ENCODE measurements at regions not wholly inside any gene's neighbourhood (a gene's known extent, or its start where the extent isn't known, plus 50 kb on each side); places are given as distances from the start of the nearest gene placed in this dataset.

DNA sequence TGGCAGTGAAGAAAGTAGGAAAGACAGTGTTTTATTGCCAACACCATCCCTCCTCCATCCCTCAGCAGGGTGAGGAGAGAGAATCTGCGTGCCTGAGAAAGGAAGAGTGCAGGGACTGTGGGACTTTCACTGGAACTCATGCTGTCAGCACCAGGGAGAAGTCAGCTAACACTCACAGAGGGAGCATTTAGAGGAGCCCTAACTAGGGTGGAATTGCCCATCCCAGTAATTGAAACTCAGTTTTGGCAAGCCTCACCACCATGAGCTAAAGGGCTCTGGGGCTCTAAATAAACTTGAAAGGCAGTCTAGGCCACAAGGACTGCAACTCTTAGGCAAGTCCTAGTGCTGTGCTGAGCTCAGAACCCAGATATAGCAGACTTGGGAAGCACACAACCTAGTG lies 622.3 kb downstream of the SEMA5A start:
- DNase-seq (no peak), ATAC-seq (replicated peaks in 1 of 4) (no peak)
- no peak overlapping the region for H3K27ac Mint-ChIP-seq
- WGBS (ENCODE audit: insufficient coverage) = no CpG with 5 or more reads among the region's 1 CpG
- CTCF ChIA-PET = no interaction called here
- no peak overlapping the region for H3K4me3 Mint-ChIP-seq
- Histone ChIP-seq H3K27me3 (replicated peaks in 1 of 2; ENCODE audit: control insufficient read depth in 2 of 2, extremely low read depth in 1 of 2, insufficient read depth in 2 of 2, low read length in 1 of 2) (no peaks in the 10 kb centered on the region), H3K27ac (ENCODE audit: low read length) (no peak overlapping the region), H3K36me3 (ENCODE audit: control insufficient read depth in 2 of 2, extremely low read depth in 1 of 2, insufficient read depth in 1 of 2, low read length in 1 of 2) (no peaks in the 10 kb centered on the region), H3K9me3 (no peaks in the 10 kb centered on the region), H3K4me1 (ENCODE audit: control insufficient read depth in 1 of 2, extremely low read depth in 1 of 2, insufficient read depth in 2 of 2, low read length in 2 of 2) (no peaks in the 10 kb centered on the region), H3K4me3 (ENCODE audit: control insufficient read depth in 1 of 2, extremely low read depth in 1 of 2, low read length in 1 of 2) (no peak overlapping the region)
- H3K9me3 Mint-ChIP-seq = peaks cover 17 to 27% (median 21%) of the 10 kb centered on the region in 3 donors
- no peaks in the 10 kb centered on the region for H3K4me1 Mint-ChIP-seq
- POLR2A ChIA-PET = no interaction called here
- no peaks in the 10 kb centered on the region for H3K36me3 Mint-ChIP-seq
- no peaks in the 10 kb centered on the region for H3K27me3 Mint-ChIP-seq

DNA sequence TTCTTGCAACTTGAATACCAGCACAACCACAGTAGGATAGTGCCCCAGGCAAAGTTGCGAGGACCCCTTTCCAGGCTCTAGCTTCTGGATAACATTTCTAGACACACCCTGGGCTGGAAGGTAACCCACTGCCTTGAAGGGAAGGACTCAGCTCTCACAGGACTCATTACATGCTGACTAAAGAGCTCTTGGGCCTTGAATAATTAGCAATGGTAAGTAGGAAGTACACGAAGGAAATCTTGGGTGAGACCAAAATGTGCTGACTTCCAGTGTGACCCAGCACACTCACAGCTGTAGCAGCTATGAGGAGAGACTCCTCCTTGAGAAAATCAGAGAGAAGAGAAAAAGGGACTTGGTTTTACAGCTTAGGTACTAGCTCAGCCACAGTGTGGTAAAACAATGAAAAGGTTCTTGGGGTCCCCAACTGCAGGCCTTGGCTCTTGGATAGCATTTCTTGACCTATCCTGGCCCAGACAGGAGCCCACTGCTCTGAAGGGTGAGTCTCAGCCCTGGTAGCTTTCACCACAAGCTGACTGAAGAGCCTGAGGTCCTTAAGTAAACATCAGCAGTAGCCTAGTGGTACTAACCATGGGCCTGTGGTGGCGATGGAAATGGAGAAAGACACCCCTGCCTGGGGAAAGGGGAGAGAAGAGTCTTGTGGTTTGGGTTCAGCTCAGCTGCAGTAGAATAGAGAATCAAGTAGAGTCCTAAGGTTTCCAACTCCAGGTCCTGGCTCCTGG lies 621.7 kb downstream of the SEMA5A start:
- H3K4me1 ChIP-seq (ENCODE audit: control insufficient read depth in 1 of 2, extremely low read depth in 1 of 2, insufficient read depth in 2 of 2, low read length in 2 of 2) = no peaks in the 10 kb centered on the region
- WGBS (ENCODE audit: insufficient coverage) = 100% methylated on average over 1 of the region's 3 CpGs
- ChIA-PET CTCF (no interaction called here), POLR2A (no interaction called here)
- no peaks in the 10 kb centered on the region for H3K9me3 ChIP-seq
- H3K9me3 Mint-ChIP-seq = peaks cover 16 to 33% (median 25%) of the 10 kb centered on the region in 3 donors
- no peak overlapping the region for H3K27ac ChIP-seq (ENCODE audit: low read length)
- H3K4me3 ChIP-seq (ENCODE audit: control insufficient read depth in 1 of 2, extremely low read depth in 1 of 2, low read length in 1 of 2) = no peak overlapping the region
- no peaks in the 10 kb centered on the region for H3K36me3 ChIP-seq (ENCODE audit: control insufficient read depth in 2 of 2, extremely low read depth in 1 of 2, insufficient read depth in 1 of 2, low read length in 1 of 2)
- H3K36me3 Mint-ChIP-seq = no peaks in the 10 kb centered on the region
- no peaks in the 10 kb centered on the region for H3K27me3 ChIP-seq (replicated peaks in 1 of 2; ENCODE audit: control insufficient read depth in 2 of 2, extremely low read depth in 1 of 2, insufficient read depth in 2 of 2, low read length in 1 of 2)
- no peak overlapping the region for H3K27ac Mint-ChIP-seq
- no peak overlapping the region for H3K4me3 Mint-ChIP-seq
- H3K4me1 Mint-ChIP-seq = no peaks in the 10 kb centered on the region
- ATAC-seq (replicated peaks in 1 of 4) = no peak
- no peaks in the 10 kb centered on the region for H3K27me3 Mint-ChIP-seq
- DNase-seq = no peak

DNA sequence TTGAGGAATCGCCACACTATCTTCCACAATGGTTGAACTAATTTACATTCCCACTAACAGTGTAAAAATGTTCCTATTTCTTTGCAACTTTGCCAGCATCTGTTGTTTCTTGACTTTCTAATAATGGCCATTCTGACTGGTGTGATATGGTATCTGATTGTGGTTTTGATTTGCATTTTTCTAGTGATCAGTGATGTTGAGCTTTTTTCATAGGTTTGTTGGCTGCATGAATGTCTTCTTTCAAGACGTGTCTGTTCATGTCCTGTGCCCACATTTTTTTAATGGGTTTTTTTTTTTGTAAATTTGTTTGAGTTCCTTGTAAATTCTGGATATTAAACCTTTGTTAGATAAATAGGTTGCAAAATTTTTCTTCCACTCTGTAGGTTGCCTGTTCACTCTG lies 615.9 kb downstream of the SEMA5A start:
- H3K36me3 Mint-ChIP-seq = no peaks in the 10 kb centered on the region
- ATAC-seq (replicated peaks in 1 of 4) = no peak
- Histone ChIP-seq H3K27ac (ENCODE audit: low read length) (no peak overlapping the region), H3K4me3 (ENCODE audit: control insufficient read depth in 1 of 2, extremely low read depth in 1 of 2, low read length in 1 of 2) (no peak overlapping the region), H3K4me1 (ENCODE audit: control insufficient read depth in 1 of 2, extremely low read depth in 1 of 2, insufficient read depth in 2 of 2, low read length in 2 of 2) (no peaks in the 10 kb centered on the region), H3K27me3 (replicated peaks in 1 of 2; ENCODE audit: control insufficient read depth in 2 of 2, extremely low read depth in 1 of 2, insufficient read depth in 2 of 2, low read length in 1 of 2) (no peaks in the 10 kb centered on the region), H3K36me3 (ENCODE audit: control insufficient read depth in 2 of 2, extremely low read depth in 1 of 2, insufficient read depth in 1 of 2, low read length in 1 of 2) (no peaks in the 10 kb centered on the region), H3K9me3 (no peaks in the 10 kb centered on the region)
- ChIA-PET CTCF (no interaction called here), POLR2A (interaction anchor here in 1 of 2 donors (0.7 kb wide), 1 partner anchor 79 kb away, joined by 4 read pairs; no protein-coding TSS in a partner anchor)
- peaks cover 8 to 38% (median 14%) of the 10 kb centered on the region in 3 donors for H3K9me3 Mint-ChIP-seq
- DNase-seq = no peak
- no peak overlapping the region for H3K4me3 Mint-ChIP-seq
- no peaks in the 10 kb centered on the region for H3K4me1 Mint-ChIP-seq
- no peaks in the 10 kb centered on the region for H3K27me3 Mint-ChIP-seq
- WGBS (ENCODE audit: insufficient coverage) = no CpG with 5 or more reads among the region's 2 CpGs
- H3K27ac Mint-ChIP-seq = no peak overlapping the region

DNA sequence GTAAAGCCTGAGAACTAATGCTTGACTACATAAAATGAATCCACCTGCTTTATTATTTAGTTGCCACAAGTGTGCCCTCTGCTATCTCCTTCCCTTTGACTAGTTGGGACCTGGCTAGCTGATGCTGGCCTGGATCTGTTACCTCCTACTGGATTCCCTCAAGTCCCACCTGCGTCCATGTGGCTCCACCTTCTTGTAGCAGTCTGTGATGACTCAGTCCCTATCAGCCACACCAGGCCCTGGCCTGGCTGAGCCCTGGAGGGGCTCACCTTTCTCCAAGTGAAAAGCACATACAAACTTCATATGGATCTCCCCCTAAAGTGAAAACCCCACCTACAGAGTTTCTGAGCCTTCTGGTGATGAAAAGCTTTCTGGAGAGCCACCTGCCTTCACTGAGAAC lies 611.4 kb downstream of the SEMA5A start:
- ATAC-seq (replicated peaks in 1 of 4) = no peak
- Histone ChIP-seq H3K27ac (ENCODE audit: low read length) (no peak overlapping the region), H3K4me3 (ENCODE audit: control insufficient read depth in 1 of 2, extremely low read depth in 1 of 2, low read length in 1 of 2) (no peak overlapping the region), H3K27me3 (replicated peaks in 1 of 2; ENCODE audit: control insufficient read depth in 2 of 2, extremely low read depth in 1 of 2, insufficient read depth in 2 of 2, low read length in 1 of 2) (no peaks in the 10 kb centered on the region), H3K36me3 (ENCODE audit: control insufficient read depth in 2 of 2, extremely low read depth in 1 of 2, insufficient read depth in 1 of 2, low read length in 1 of 2) (no peaks in the 10 kb centered on the region), H3K9me3 (no peaks in the 10 kb centered on the region), H3K4me1 (ENCODE audit: control insufficient read depth in 1 of 2, extremely low read depth in 1 of 2, insufficient read depth in 2 of 2, low read length in 2 of 2) (no peaks in the 10 kb centered on the region)
- H3K27me3 Mint-ChIP-seq = no peaks in the 10 kb centered on the region
- WGBS (ENCODE audit: insufficient coverage) = 56% methylated on average over 1 of the region's 1 CpG
- H3K27ac Mint-ChIP-seq = no peak overlapping the region
- no peak overlapping the region for H3K4me3 Mint-ChIP-seq
- no peaks in the 10 kb centered on the region for H3K36me3 Mint-ChIP-seq
- CTCF ChIA-PET = no interaction called here
- POLR2A ChIA-PET = no interaction called here
- no peak for DNase-seq
- peaks cover 8 to 42% (median 20%) of the 10 kb centered on the region in 3 donors for H3K9me3 Mint-ChIP-seq
- H3K4me1 Mint-ChIP-seq = no peaks in the 10 kb centered on the region

DNA sequence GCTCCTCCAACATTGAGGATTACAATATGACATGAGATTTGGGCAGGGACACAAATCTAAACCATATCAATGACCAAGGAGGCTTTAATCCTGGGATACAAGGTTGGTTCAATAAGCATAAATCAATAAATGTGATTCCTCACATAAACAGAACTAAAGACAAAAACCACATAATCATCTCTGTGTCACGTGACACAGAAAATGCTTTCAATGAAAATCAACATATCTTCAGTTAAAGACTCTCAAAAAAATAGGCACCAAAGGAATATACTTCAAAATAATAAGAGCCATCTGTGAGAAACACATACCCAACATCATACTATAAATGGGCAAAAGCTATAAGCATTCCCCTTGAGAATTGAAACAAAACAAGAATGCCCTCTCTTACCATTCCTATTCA lies 604.9 kb downstream of the SEMA5A start:
- Histone ChIP-seq H3K4me3 (ENCODE audit: control insufficient read depth in 1 of 2, extremely low read depth in 1 of 2, low read length in 1 of 2) (no peak overlapping the region), H3K9me3 (no peaks in the 10 kb centered on the region), H3K27ac (ENCODE audit: low read length) (no peak overlapping the region), H3K27me3 (replicated peaks in 1 of 2; ENCODE audit: control insufficient read depth in 2 of 2, extremely low read depth in 1 of 2, insufficient read depth in 2 of 2, low read length in 1 of 2) (no peaks in the 10 kb centered on the region), H3K36me3 (ENCODE audit: control insufficient read depth in 2 of 2, extremely low read depth in 1 of 2, insufficient read depth in 1 of 2, low read length in 1 of 2) (no peaks in the 10 kb centered on the region), H3K4me1 (ENCODE audit: control insufficient read depth in 1 of 2, extremely low read depth in 1 of 2, insufficient read depth in 2 of 2, low read length in 2 of 2) (no peaks in the 10 kb centered on the region)
- Mint-ChIP-seq H3K27me3 (no peaks in the 10 kb centered on the region), H3K9me3 (peaks cover 8 to 35% (median 18%) of the 10 kb centered on the region in 3 donors), H3K4me1 (no peaks in the 10 kb centered on the region), H3K27ac (no peak overlapping the region), H3K36me3 (no peaks in the 10 kb centered on the region), H3K4me3 (no peak overlapping the region)
- CTCF ChIA-PET = no interaction called here
- ATAC-seq (replicated peaks in 1 of 4) (no peak), DNase-seq (no peak)
- POLR2A ChIA-PET = no interaction called here
- WGBS (ENCODE audit: insufficient coverage) = 50% methylated on average over 1 of the region's 1 CpG

DNA sequence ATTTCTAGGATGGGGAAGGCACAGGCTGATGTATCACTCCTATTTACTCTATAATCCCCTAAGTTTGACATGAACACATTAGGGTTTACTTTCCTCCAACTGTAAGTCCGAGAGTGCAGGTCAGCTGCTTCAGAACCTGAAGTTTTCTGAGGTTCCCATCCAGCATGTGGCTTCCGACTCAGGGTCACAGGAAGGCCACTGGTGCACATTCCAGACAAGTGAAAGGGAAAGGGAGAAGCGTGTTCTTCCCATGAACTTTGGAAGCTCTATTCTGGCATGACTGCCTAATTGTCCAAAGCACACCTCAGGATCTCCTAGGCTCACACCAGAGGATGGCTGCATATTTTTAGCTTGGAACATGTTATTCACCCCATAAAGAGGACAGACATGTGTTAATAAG lies 602.6 kb downstream of the SEMA5A start:
- Histone ChIP-seq H3K4me1 (ENCODE audit: control insufficient read depth in 1 of 2, extremely low read depth in 1 of 2, insufficient read depth in 2 of 2, low read length in 2 of 2) (no peaks in the 10 kb centered on the region), H3K27ac (ENCODE audit: low read length) (no peak overlapping the region), H3K4me3 (ENCODE audit: control insufficient read depth in 1 of 2, extremely low read depth in 1 of 2, low read length in 1 of 2) (no peak overlapping the region), H3K9me3 (no peaks in the 10 kb centered on the region), H3K36me3 (ENCODE audit: control insufficient read depth in 2 of 2, extremely low read depth in 1 of 2, insufficient read depth in 1 of 2, low read length in 1 of 2) (no peaks in the 10 kb centered on the region), H3K27me3 (replicated peaks in 1 of 2; ENCODE audit: control insufficient read depth in 2 of 2, extremely low read depth in 1 of 2, insufficient read depth in 2 of 2, low read length in 1 of 2) (no peaks in the 10 kb centered on the region)
- Mint-ChIP-seq H3K36me3 (no peaks in the 10 kb centered on the region), H3K4me1 (no peaks in the 10 kb centered on the region), H3K4me3 (no peak overlapping the region), H3K27ac (no peak overlapping the region), H3K9me3 (peaks cover 6 to 33% (median 16%) of the 10 kb centered on the region in 3 donors), H3K27me3 (no peaks in the 10 kb centered on the region)
- ATAC-seq (replicated peaks in 1 of 4) (no peak), DNase-seq (no peak)
- ChIA-PET POLR2A (no interaction called here), CTCF (no interaction called here)
- 88% methylated on average over 2 of the region's 3 CpGs for WGBS (ENCODE audit: insufficient coverage)

DNA sequence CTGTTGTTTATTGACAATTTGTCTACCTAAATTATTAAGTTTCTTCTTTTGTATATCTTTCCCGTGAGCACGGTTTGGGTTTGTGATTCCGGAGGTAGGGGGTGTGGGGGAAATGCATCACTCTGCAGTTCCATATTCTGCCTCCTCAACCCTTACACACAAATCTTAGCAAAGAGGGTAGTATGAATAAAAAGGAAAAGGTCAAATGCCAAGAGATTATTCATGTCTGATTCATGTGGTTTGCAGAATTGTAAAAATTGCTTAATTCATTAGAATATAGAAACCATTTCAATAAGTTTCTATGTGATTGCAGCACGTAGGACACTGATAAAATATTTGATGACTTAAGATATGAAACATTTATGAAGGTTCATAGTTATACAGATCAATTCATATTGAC lies 601.9 kb downstream of the SEMA5A start:
- H3K9me3 Mint-ChIP-seq = peaks cover 6 to 28% (median 16%) of the 10 kb centered on the region in 3 donors
- H3K9me3 ChIP-seq = no peaks in the 10 kb centered on the region
- ATAC-seq (replicated peaks in 1 of 4) = no peak
- WGBS (ENCODE audit: insufficient coverage) = no CpG with 5 or more reads among the region's 4 CpGs
- no peaks in the 10 kb centered on the region for H3K4me1 Mint-ChIP-seq
- H3K27ac Mint-ChIP-seq = no peak overlapping the region
- CTCF ChIA-PET = no interaction called here
- no peaks in the 10 kb centered on the region for H3K36me3 Mint-ChIP-seq
- no peaks in the 10 kb centered on the region for H3K27me3 ChIP-seq (replicated peaks in 1 of 2; ENCODE audit: control insufficient read depth in 2 of 2, extremely low read depth in 1 of 2, insufficient read depth in 2 of 2, low read length in 1 of 2)
- no peak overlapping the region for H3K4me3 ChIP-seq (ENCODE audit: control insufficient read depth in 1 of 2, extremely low read depth in 1 of 2, low read length in 1 of 2)
- H3K27ac ChIP-seq (ENCODE audit: low read length) = no peak overlapping the region
- no peaks in the 10 kb centered on the region for H3K36me3 ChIP-seq (ENCODE audit: control insufficient read depth in 2 of 2, extremely low read depth in 1 of 2, insufficient read depth in 1 of 2, low read length in 1 of 2)
- H3K4me3 Mint-ChIP-seq = no peak overlapping the region
- no peak for DNase-seq
- POLR2A ChIA-PET = no interaction called here
- H3K4me1 ChIP-seq (ENCODE audit: control insufficient read depth in 1 of 2, extremely low read depth in 1 of 2, insufficient read depth in 2 of 2, low read length in 2 of 2) = no peaks in the 10 kb centered on the region
- H3K27me3 Mint-ChIP-seq = no peaks in the 10 kb centered on the region
